Upper lobe of left lung (tissue), 6 donors: ENCODE measurements at regions not wholly inside any gene's neighbourhood (a gene's known extent, or its start where the extent isn't known, plus 50 kb on each side); places are given as distances from the start of the nearest gene placed in this dataset.

Experiments
- ATAC-seq, 2 donors: fragments of 200-7000 bp; cut with Tn5 transposase; one replicate each; pipeline ENCODE4 v1.9.1; 2022; ENCODE audit warnings: mild to moderate bottlenecking in 2 of 2, moderate library complexity in 2 of 2; ENCODE audit not compliant: low FRiP score in 2 of 2
- DNase-seq, 2 donors: peaks; one replicate each; pipeline ENCODE4 v3.0.0-alpha.2; 2019 to 2020
- H3K27ac ChIP-seq, 4 donors: fragments of 200-600 bp; sonication (generic); one replicate each; pipeline ENCODE4 v1.5.1; 2016 to 2019
- H3K27me3 ChIP-seq, 4 donors: fragments of 200-600 bp; sonication (generic); one replicate each; pipeline ENCODE4 v1.5.1; 2017 to 2019
- H3K36me3 ChIP-seq, 4 donors: fragments of 200-600 bp; sonication (generic); one replicate each; pipeline ENCODE4 v1.5.1; 2016 to 2019
- H3K4me1 ChIP-seq, 4 donors: fragments of 200-600 bp; sonication (generic); one replicate each; pipeline ENCODE4 v1.5.1; 2018 to 2019
- H3K4me3 ChIP-seq, 4 donors: fragments of 200-600 bp; sonication (generic); one replicate each; pipeline ENCODE4 v1.5.1; 2017 to 2019; ENCODE audit warnings: mild to moderate bottlenecking in 2 of 4, moderate library complexity in 1 of 4
- H3K9me3 ChIP-seq, 4 donors: fragments of 200-600 bp; sonication (generic); one replicate each; pipeline ENCODE4 v1.5.1; 2018 to 2019
- CTCF ChIP-seq, 6 experiments: fragments of 450-650 bp in 4 of 6; fragments of 200-600 bp in 2 of 6; sonication (generic) in 2 of 6; IDR thresholded peaks; one replicate each; pipeline ENCODE4 v1.5.1; 2016 to 2019; ENCODE audit warnings: antibody characterized with exemption in 6 of 6
- EP300 ChIP-seq, 4 donors: sonication (generic); formaldehyde crosslinking; IDR thresholded peaks; one replicate each; pipeline ENCODE4 v1.5.1; 2017; ENCODE audit warnings: antibody characterized with exemption in 4 of 4, control low read depth in 2 of 4
- POLR2A ChIP-seq, 4 donors: fragments of 450-650 bp; IDR thresholded peaks; one replicate each; pipeline ENCODE4 v1.5.1; 2016 to 2017; ENCODE audit warnings: antibody characterized with exemption in 4 of 4, mild to moderate bottlenecking in 2 of 4
- POLR2AphosphoS5 ChIP-seq, 2 donors: sonication (generic); formaldehyde crosslinking; IDR thresholded peaks; one replicate each; pipeline ENCODE4 v1.5.1; 2017; ENCODE audit warnings: antibody characterized with exemption in 2 of 2
- WGBS, 2 donors: methylation state at CpG; one replicate each; pipeline ENCODE4 v1.1.5; 2017 to 2018; 5-methylcytosine and 5-hydroxymethylcytosine counted together
- donor health status: DM: no; HTN: no; CAD: no; lungs with moderate emphysema.
- donor health status: DM: no; HTN: yes; CAD: no; lungs with severe emphysema.

DNA sequence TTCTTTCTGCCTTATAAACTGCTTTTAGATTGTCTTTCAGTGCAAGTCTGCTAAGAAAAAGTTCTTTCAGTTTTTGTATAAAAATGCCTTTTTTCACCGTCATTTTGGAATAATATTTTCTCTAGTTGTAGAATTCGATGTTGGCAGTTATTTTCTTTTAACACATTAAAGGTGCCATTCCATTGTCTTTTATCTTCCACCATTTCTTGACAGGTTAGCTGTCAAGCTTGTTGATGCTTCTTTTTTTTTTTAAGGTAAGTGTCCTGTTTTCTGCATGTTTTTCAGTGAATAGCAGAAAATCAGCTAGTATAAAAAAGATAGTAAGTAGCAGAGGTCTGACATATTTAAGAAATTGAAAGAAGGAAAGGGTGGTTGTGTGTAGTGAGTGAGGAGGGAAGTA is 118.5 kb upstream of the NPFFR2 start:
- ATAC-seq (no peak), DNase-seq (no peak)
- Histone ChIP-seq H3K27me3 (no peaks in the 10 kb centered on the region), H3K4me3 (no peak overlapping the region), H3K9me3 (no peaks in the 10 kb centered on the region), H3K27ac (no peak overlapping the region), H3K4me1 (no peaks in the 10 kb centered on the region), H3K36me3 (no peaks in the 10 kb centered on the region)
- 84 to 85% methylated on average over 2 of the region's 2 CpGs for WGBS, 2 donors
- TF ChIP-seq POLR2A (IDR thresholded peaks at IDR 0.05) = no peak
- no peak for TF ChIP-seq CTCF (IDR thresholded peaks at IDR 0.05)
- no peak for TF ChIP-seq POLR2AphosphoS5 (IDR thresholded peaks at IDR 0.05)
- TF ChIP-seq EP300 (IDR thresholded peaks at IDR 0.05) = no peak

DNA sequence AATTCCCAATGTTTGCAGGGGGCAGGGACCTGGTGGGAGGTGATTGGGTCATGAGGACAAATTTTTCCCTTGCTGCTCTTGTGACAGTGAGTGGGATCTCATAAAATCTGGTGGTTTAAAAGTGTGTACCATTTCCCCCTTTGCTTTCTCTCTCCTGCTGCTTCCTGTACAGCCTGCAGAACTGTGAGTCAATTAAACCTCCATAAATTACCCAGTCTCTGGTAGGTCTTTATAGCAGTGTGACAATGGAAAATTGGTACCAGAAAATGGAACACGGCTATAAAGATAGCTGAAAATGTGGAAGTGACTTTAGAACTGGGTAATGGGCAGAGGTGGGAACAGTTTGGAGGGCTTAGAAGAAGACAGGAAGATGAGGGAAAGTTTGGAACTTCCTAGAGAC is 108.7 kb upstream of the NPFFR2 start:
- TF ChIP-seq POLR2AphosphoS5 (IDR thresholded peaks at IDR 0.05) = no peak
- TF ChIP-seq POLR2A (IDR thresholded peaks at IDR 0.05) = no peak
- TF ChIP-seq CTCF (IDR thresholded peaks at IDR 0.05) = no peak
- TF ChIP-seq EP300 (IDR thresholded peaks at IDR 0.05) = no peak
- Histone ChIP-seq H3K27me3 (no peaks in the 10 kb centered on the region), H3K27ac (no peak overlapping the region), H3K4me1 (no peaks in the 10 kb centered on the region), H3K4me3 (no peak overlapping the region), H3K9me3 (no peaks in the 10 kb centered on the region), H3K36me3 (no peaks in the 10 kb centered on the region)
- no peak for ATAC-seq
- DNase-seq = no peak
- WGBS, 2 donors = 60 to 66% methylated on average over 1 of the region's 1 CpG

DNA sequence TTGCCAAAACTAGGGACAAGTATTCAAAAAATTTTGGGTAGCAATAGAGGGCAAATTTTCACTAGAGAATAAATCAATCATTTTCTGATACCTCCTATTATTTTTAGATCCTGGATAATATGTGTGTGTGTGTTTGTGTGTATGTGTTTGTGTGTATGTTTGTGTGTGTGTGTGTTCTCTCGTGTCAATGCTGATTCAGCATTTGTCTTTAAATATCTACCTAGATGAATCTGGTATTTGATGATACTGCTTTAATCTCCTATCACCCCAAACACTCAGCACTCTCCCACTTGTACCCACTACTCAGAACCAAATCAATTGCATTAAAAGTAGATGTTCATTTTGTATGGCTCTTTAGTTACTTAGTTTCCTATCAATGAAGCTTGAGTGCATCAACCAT is 101.3 kb upstream of the NPFFR2 start:
- no peak for ATAC-seq
- no peaks in the 10 kb centered on the region for H3K36me3 ChIP-seq
- 61 to 79% methylated on average over 1 of the region's 1 CpG for WGBS, 2 donors

GRCh38 chr4:71932941-71933340 is 98.9 kb upstream of the NPFFR2 start:
- no peak overlapping the region for H3K4me3 ChIP-seq
- ATAC-seq = no peak
- H3K9me3 ChIP-seq = no peaks in the 10 kb centered on the region
- no peak overlapping the region for H3K27ac ChIP-seq
- no peaks in the 10 kb centered on the region for H3K27me3 ChIP-seq
- no peaks in the 10 kb centered on the region for H3K36me3 ChIP-seq
- H3K4me1 ChIP-seq = no peaks in the 10 kb centered on the region
- 64 to 66% methylated on average over 3 of the region's 3 CpGs for WGBS, 2 donors
- TF ChIP-seq CTCF (IDR thresholded peaks at IDR 0.05) (no peak), POLR2A (IDR thresholded peaks at IDR 0.05) (no peak)
- DNase-seq = no peak

More for the DNA sequence above, 101.3 kb upstream of the NPFFR2 start:
- TF ChIP-seq CTCF (IDR thresholded peaks at IDR 0.05) (no peak), POLR2A (IDR thresholded peaks at IDR 0.05) (no peak), POLR2AphosphoS5 (IDR thresholded peaks at IDR 0.05) (no peak), EP300 (IDR thresholded peaks at IDR 0.05) (no peak)
- H3K27me3 ChIP-seq = no peaks in the 10 kb centered on the region
- no peaks in the 10 kb centered on the region for H3K4me1 ChIP-seq
- H3K27ac ChIP-seq = no peak overlapping the region
- no peak overlapping the region for H3K4me3 ChIP-seq
- no peak for DNase-seq
- H3K9me3 ChIP-seq = no peaks in the 10 kb centered on the region

DNA sequence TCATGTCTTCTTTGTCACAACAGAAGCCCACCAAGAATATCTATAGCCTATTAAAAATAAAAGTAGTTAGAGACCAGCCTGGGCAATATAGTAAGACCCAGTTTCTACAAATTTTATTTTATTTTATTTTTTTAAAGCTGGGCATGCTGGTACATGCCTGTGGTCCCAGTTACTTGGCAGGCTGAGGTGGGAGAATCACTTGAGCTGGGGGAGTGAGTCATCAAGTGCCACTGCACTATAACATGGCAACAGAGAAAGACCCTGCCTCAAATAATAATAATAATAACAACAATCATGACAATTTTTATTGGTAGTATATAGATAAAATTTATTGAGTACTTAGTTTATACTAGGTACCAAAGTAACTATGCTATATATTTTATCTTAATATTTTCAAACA is 93.0 kb upstream of the NPFFR2 start:
- Histone ChIP-seq H3K4me1 (no peaks in the 10 kb centered on the region), H3K27me3 (no peaks in the 10 kb centered on the region), H3K9me3 (no peaks in the 10 kb centered on the region), H3K27ac (no peak overlapping the region), H3K36me3 (no peaks in the 10 kb centered on the region), H3K4me3 (no peak overlapping the region)
- TF ChIP-seq POLR2A (IDR thresholded peaks at IDR 0.05) = no peak
- no peak for TF ChIP-seq CTCF (IDR thresholded peaks at IDR 0.05)
- ATAC-seq = no peak
- DNase-seq = no peak
